PC-3 (cell line): ENCODE measurements at regions not wholly inside any gene's neighbourhood (a gene's known extent, or its start where the extent isn't known, plus 50 kb on each side); places are given as distances from the start of the nearest gene placed in this dataset.

Source experiments
- CTCF ChIP-seq: fragments of 300-600 bp; sonication (generic); conservative IDR thresholded peaks from 2 replicates; pipeline ENCODE4 v1.5.1; 2017; ENCODE audit warnings: antibody characterized with exemption, low read depth, mild to moderate bottlenecking, low read length
- EZH2 ChIP-seq: fragments of 300-600 bp; sonication (generic); IDR thresholded peaks from one replicate; pipeline ENCODE4 v1.6.1; 2017; ENCODE audit warnings: antibody characterized with exemption, mild to moderate bottlenecking, low read length; ENCODE audit not compliant: unreplicated experiment

GRCh38 chr10:113292743-113293142 lies 260.1 kb upstream of the HABP2 start:
- TF ChIP-seq CTCF (no peak), EZH2 (no peak)
